ENCODE measurements at regions not wholly inside any gene's neighbourhood (a gene's known extent, or its start where the extent isn't known, plus 50 kb on each side); places are given as distances from the start of the nearest gene placed in this dataset.

DNA sequence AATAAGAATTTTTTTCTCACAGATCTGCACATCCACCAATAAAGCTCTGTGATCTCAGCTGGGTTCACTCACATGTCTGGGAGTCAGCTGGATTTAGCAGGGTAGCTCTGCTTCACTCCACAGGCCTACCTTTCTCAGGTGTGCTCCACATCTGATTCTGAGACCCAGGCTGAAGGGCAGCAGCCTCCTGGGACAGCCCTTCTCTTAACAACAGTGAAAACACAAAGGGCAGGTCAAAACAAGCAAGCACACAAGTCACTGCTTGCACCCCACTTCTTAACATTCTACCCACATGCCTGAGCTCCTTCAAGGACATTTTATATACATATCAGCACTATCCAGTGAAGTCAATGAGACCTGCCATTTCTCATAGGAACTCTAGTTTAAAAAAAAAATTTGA is 96.0 kb upstream of the MAP3K4 start:
- no peak for TF ChIP-seq CTCF (conservative IDR thresholded peaks at IDR 0.05)
- H3K9me3 ChIP-seq (ENCODE audit: control insufficient read depth, low read length), result peaks cover 17% of the 10 kb centered on the region
- Mint-ChIP-seq H3K36me3 (ENCODE audit: low read depth) (peaks cover 34% of the 10 kb centered on the region), H3K27me3 (ENCODE audit: insufficient read depth) (no peaks in the 10 kb centered on the region), H3K27ac (peak overlapping the region; percentile 52), H3K4me3 (no peak overlapping the region), H3K9me3 (peaks cover 6% of the 10 kb centered on the region), H3K4me1 (peaks cover 40% of the 10 kb centered on the region)
- H3K4me3 ChIP-seq (ENCODE audit: low read length), result no peak overlapping the region
- no peak overlapping the region for H3K27ac ChIP-seq (ENCODE audit: low read depth, low read length)
- no peaks in the 10 kb centered on the region for H3K4me1 ChIP-seq (ENCODE audit: control insufficient read depth, insufficient read depth, low read length)
- peaks cover 42% of the 10 kb centered on the region for H3K36me3 ChIP-seq (ENCODE audit: control insufficient read depth, insufficient read depth, low read length)
- H3K9ac ChIP-seq (ENCODE audit: extremely low read depth, low read length, poor library complexity, severe bottlenecking), result no peak overlapping the region
- no peaks in the 10 kb centered on the region for H3K27me3 ChIP-seq (ENCODE audit: control insufficient read depth, insufficient read depth, low read length, poor library complexity, severe bottlenecking)
- DNase-seq, result no peak

DNA sequence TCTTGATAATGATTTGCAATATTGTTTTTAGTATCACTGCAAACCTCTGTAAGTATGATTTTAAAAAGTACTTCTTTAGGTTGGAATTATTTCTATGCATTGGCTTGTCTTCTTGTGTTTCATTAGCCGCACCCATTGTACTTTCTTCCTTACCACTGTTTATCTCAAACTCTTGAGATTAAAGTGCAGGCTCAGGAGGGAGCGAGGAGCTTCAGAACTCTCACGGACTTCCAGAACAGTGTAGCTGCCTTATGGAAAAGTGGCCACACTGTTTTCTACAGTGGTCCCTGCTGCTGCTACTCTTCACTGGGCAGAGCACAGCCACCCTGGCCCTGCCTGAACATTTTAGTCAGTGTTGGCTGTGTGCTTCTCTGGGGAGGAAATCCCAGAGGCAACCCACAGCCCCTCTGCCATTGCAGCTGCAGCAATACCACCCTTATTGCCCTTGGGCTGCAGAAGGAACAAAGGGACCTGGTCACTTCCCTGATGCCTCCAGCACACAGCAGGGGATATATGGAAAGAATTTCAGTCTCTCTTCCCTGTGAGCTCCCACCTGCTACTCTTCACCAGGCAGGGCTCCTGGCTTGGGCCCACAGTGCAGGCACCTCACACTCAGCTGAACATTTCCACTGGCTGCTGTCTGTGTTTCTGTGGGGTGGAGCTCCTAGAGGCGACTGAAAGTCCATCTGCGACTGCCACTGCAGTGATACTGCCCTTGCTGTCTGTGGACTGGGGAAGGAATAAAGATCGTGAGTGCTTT is 91.7 kb upstream of the MAP3K4 start:
- Mint-ChIP-seq H3K9me3 (peaks cover 18% of the 10 kb centered on the region), H3K27me3 (ENCODE audit: insufficient read depth) (no peaks in the 10 kb centered on the region), H3K27ac (no peak overlapping the region), H3K36me3 (ENCODE audit: low read depth) (peaks cover 44% of the 10 kb centered on the region), H3K4me3 (no peak overlapping the region), H3K4me1 (peaks cover 16% of the 10 kb centered on the region)
- no peak overlapping the region for H3K27ac ChIP-seq (ENCODE audit: low read depth, low read length)
- DNase-seq, result peak; percentile 61
- peaks cover 69% of the 10 kb centered on the region for H3K36me3 ChIP-seq (ENCODE audit: control insufficient read depth, insufficient read depth, low read length)
- TF ChIP-seq CTCF (conservative IDR thresholded peaks at IDR 0.05), result no peak
- H3K9me3 ChIP-seq (ENCODE audit: control insufficient read depth, low read length), result peaks cover 42% of the 10 kb centered on the region
- no peak overlapping the region for H3K9ac ChIP-seq (ENCODE audit: extremely low read depth, low read length, poor library complexity, severe bottlenecking)
- no peak overlapping the region for H3K4me3 ChIP-seq (ENCODE audit: low read length)
- 75 to 87% methylated on average over 4 to 6 of the region's 6 CpGs for WGBS, 2 experiments (ENCODE audit: insufficient coverage in 1 of 2, insufficient read length in 1 of 2)
- no peaks in the 10 kb centered on the region for H3K4me1 ChIP-seq (ENCODE audit: control insufficient read depth, insufficient read depth, low read length)
- no peaks in the 10 kb centered on the region for H3K27me3 ChIP-seq (ENCODE audit: control insufficient read depth, insufficient read depth, low read length, poor library complexity, severe bottlenecking)

GRCh38 chr6:160911949-160912348 is 79.6 kb upstream of the MAP3K4 start:
- peaks cover 81% of the 10 kb centered on the region for H3K9me3 Mint-ChIP-seq
- H3K27ac ChIP-seq (ENCODE audit: low read depth, low read length), result no peak overlapping the region
- peaks cover 80% of the 10 kb centered on the region for H3K9me3 ChIP-seq (ENCODE audit: control insufficient read depth, low read length)
- H3K4me1 Mint-ChIP-seq, result no peaks in the 10 kb centered on the region
- peaks cover 70% of the 10 kb centered on the region for H3K36me3 ChIP-seq (ENCODE audit: control insufficient read depth, insufficient read depth, low read length)
- H3K4me3 ChIP-seq (ENCODE audit: low read length), result peak overlapping the region; percentile 2
- peaks cover 73% of the 10 kb centered on the region for H3K36me3 Mint-ChIP-seq (ENCODE audit: low read depth)
- H3K27me3 ChIP-seq (ENCODE audit: control insufficient read depth, insufficient read depth, low read length, poor library complexity, severe bottlenecking), result no peaks in the 10 kb centered on the region
- peak; percentile 34 for TF ChIP-seq CTCF (conservative IDR thresholded peaks at IDR 0.05)
- no peak for DNase-seq
- no peak overlapping the region for H3K27ac Mint-ChIP-seq
- H3K4me1 ChIP-seq (ENCODE audit: control insufficient read depth, insufficient read depth, low read length), result no peaks in the 10 kb centered on the region
- 90 to 100% methylated on average over 5 of the region's 5 CpGs for WGBS, 2 experiments (ENCODE audit: insufficient coverage in 1 of 2, insufficient read length in 1 of 2)
- no peak overlapping the region for H3K9ac ChIP-seq (ENCODE audit: extremely low read depth, low read length, poor library complexity, severe bottlenecking)
- no peak overlapping the region for H3K4me3 Mint-ChIP-seq
- no peaks in the 10 kb centered on the region for H3K27me3 Mint-ChIP-seq (ENCODE audit: insufficient read depth)
